ENCODE measurements at regions not wholly inside any gene's neighbourhood (a gene's known extent, or its start where the extent isn't known, plus 50 kb on each side); places are given as distances from the start of the nearest gene placed in this dataset.
"Not testable (repeated sequence)": the region's sequence is repeated elsewhere in the genome, so short reads cannot be mapped to it uniquely, and the experiment has no call there.

GRCh38 chr3:144566320-144566719 lies 594.7 kb downstream of the DIPK2A start:
- in situ Hi-C loops (cut with HindIII; ENCODE audit: low sequenced_read_pairs), result no loop called here

- in situ Hi-C loops (cut with HindIII; ENCODE audit: low sequenced_read_pairs), result no loop called here
Measured at GRCh38 chr3:144569651-144570050, 598.0 kb downstream of the DIPK2A start.

DNA sequence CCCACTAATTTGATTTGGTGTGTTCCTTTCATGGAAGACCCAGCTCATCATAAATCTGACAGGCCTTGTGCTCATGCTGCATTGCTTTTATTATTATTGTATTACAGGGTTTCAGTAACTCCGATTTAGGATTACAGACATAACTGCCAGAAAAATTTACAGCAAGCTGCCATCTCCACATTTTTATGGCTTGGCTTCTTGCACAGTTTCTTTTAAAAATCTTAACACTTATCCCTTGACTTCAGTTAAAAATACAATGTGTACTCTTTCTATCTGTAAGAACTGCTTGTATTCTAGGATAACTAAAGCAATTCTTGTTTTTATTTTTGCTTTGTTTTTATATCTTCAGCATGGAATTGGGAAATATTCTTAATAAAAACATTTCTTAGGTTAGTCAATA lies 612.2 kb downstream of the DIPK2A start:
- in situ Hi-C loops (cut with HindIII; ENCODE audit: low sequenced_read_pairs), result no loop called here

- in situ Hi-C loops (cut with HindIII; ENCODE audit: low sequenced_read_pairs), result no loop called here
Measured at GRCh38 chr3:144585408-144585807, 613.8 kb downstream of the DIPK2A start.

DNA sequence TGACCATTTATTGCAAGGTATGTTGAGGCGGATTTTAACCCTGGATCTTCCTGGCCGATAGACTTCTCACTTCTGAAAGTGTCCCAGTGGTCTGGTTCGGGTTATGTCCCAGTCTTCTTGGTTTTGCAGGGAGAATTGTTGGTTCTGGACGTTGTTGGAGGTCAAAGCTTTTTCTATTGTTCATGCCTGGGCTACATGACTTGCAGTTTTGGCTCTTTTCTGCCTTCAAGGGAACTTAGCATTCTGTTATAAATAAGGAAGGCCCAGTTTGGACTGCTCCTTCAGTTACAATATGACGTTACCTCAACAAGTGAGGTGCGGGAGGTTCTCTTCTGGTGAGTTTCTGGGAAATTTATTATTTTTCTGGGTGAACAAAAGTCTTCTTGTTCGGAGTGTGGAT lies 614.3 kb downstream of the DIPK2A start:
- in situ Hi-C loops (cut with HindIII; ENCODE audit: low sequenced_read_pairs), result no loop called here

- in situ Hi-C loops (cut with HindIII; ENCODE audit: low sequenced_read_pairs), result no loop called here
Measured at GRCh38 chr3:144586382-144586781, 614.8 kb downstream of the DIPK2A start.

- in situ Hi-C loops (cut with HindIII; ENCODE audit: low sequenced_read_pairs), result no loop called here
Measured at GRCh38 chr3:144590854-144591253, 619.2 kb downstream of the DIPK2A start.

DNA sequence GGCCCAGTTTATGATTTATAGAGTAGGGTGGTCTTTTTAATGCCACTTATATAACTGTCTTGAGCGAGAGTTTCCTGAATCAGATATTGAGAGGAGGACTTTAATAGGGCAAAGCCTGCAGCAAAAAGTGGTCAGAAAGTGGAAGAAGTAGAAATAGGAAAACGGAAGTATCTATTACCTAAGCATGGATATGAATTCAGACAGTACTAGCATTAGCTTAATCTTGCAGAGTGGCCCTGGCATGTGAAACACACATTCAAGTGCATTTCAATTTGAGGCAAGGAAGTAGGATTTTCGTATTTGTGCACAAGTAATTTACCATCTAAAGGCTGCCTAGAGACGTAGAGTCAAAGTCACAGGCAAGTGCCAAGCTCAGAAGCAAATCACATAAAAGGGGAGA lies 622.3 kb downstream of the DIPK2A start:
- in situ Hi-C loops (cut with HindIII; ENCODE audit: low sequenced_read_pairs), result no loop called here

GRCh38 chr3:144620236-144620635 lies 648.6 kb downstream of the DIPK2A start:
- in situ Hi-C loops (cut with HindIII; ENCODE audit: low sequenced_read_pairs), result not testable (repeated sequence)

GRCh38 chr3:144622845-144623244 lies 651.2 kb downstream of the DIPK2A start:
- in situ Hi-C loops (cut with HindIII; ENCODE audit: low sequenced_read_pairs), result no loop called here

GRCh38 chr3:144624656-144625055 lies 653.0 kb downstream of the DIPK2A start:
- in situ Hi-C loops (cut with HindIII; ENCODE audit: low sequenced_read_pairs), result no loop called here

- in situ Hi-C loops (cut with HindIII; ENCODE audit: low sequenced_read_pairs), result no loop called here
Measured at GRCh38 chr3:144626835-144627234, 655.2 kb downstream of the DIPK2A start.

DNA sequence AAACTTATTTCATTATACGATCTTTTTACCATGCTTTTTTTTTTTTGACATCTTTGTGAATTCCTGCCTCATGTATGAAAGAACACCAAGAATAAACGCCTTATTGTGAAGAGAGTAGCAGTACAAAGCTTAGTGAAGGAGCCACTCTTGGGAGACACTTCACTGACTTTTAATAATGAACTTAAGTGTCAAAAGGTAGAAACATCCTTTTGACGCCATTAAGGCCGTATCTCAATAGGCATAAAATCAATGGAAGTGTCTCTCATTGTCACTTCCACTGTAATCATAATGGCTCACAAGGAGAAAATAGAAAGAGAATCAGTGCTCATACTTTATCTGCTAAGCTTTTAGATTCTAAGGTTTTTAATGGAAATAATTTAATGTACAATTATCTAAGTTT lies 657.8 kb downstream of the DIPK2A start:
- in situ Hi-C loops (cut with HindIII; ENCODE audit: low sequenced_read_pairs), result no loop called here

DNA sequence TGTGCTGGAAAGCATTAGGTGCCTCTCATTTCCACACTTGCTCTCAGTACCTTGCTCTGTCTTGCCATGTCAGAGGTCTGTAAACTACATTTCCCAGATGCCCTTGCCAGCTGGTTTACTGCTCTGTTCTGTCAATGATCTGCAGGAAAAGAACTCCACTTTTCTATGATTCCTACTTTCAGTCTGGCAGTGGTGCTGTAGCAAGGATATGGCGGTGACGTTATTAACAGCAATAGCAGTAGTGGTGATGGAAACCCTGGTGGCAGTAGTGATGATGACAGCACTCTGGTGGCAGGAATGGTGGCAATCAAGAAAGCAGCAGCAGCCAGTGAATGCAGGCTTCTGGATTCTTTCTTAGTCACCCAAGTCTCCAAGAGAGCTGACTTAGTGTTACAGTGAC lies 665.2 kb downstream of the DIPK2A start:
- in situ Hi-C loops (cut with HindIII; ENCODE audit: low sequenced_read_pairs), result no loop called here

DNA sequence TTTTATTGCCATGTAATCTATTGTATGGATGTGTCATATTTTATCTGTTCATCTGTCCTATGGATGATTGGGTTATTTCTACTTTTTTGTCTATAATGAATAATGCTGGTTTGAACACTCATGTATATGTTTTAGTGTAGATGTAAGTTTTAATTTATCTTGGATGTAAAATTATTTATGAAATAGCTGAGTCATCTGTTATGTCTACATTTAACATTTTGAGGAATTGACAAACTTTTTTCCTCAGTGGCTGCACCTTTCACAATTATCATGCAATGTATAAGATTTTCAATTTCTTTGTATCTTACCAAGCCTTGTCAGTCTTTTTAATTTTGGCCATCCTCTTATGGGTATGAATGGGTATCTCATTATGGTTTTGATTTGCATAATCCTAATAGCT lies 666.4 kb downstream of the DIPK2A start:
- in situ Hi-C loops (cut with HindIII; ENCODE audit: low sequenced_read_pairs), result no loop called here

- in situ Hi-C loops (cut with HindIII; ENCODE audit: low sequenced_read_pairs), result no loop called here
Measured at GRCh38 chr3:144643771-144644198, 672.2 kb downstream of the DIPK2A start.

- in situ Hi-C loops (cut with HindIII; ENCODE audit: low sequenced_read_pairs), result no loop called here
Measured at GRCh38 chr3:144645300-144645699, 673.7 kb downstream of the DIPK2A start.

DNA sequence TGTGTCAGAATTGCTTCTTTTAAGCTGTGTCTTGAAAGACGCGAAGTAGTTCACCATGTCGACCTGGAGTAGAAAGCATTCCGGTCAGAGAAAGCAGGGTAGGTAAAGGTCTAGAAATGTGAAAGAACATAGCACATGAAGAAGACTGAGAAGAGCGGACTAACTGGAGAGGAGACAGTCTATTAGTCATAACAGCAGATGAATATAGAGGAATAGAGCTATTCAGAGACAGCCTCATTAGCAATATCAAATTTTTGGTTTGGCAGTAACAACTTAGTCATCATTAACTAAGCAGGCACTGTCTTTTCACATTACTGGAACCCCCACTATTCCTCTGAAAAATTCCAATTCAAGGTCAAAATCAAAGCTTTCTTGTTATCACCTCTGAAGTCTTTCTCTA lies 678.8 kb downstream of the DIPK2A start:
- in situ Hi-C loops (cut with HindIII; ENCODE audit: low sequenced_read_pairs), result no loop called here

DNA sequence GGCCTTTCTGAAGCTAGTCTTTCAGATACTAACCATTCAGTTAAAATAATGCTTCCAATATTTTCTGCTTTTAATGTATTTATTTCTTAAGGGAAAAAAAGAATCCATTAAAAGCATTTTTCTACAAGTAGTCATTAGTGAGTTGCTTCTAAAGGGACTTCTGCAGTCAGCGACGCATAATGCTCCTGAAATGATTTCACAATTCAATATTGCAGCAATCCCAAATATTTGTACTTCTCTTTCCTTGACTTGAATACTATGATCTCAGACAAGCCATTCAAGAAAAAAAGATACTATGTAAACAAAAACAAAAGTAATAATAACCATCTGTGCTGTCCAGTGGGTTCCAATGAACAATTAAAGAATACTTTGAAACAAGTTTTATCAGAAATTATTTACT lies 681.0 kb downstream of the DIPK2A start:
- in situ Hi-C loops (cut with HindIII; ENCODE audit: low sequenced_read_pairs), result no loop called here

DNA sequence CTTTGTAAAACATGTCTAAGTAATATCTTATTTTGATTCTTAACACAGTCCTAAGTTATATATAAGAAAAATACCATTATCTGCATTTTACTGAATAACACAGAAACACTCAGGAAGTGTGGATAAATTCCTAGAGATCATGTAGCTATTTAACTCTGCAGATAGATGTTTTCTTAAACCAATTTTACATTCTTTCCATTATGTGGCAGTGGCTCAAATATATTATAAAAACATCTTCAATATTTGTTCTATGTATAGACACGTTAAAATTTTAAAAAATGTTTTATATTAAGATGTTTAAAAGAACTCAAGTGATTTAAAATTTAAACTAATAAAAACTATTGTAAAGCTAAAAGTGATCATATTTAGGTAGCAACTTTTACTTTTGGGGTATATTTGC lies 683.8 kb downstream of the DIPK2A start:
- in situ Hi-C loops (cut with HindIII; ENCODE audit: low sequenced_read_pairs), result no loop called here

- in situ Hi-C loops (cut with HindIII; ENCODE audit: low sequenced_read_pairs), result no loop called here
Measured at GRCh38 chr3:144660186-144660585, 688.6 kb downstream of the DIPK2A start.

GRCh38 chr3:144662729-144663128 lies 691.1 kb downstream of the DIPK2A start:
- in situ Hi-C loops (cut with HindIII; ENCODE audit: low sequenced_read_pairs), result no loop called here

- in situ Hi-C loops (cut with HindIII; ENCODE audit: low sequenced_read_pairs), result no loop called here
Measured at GRCh38 chr3:144663456-144664436, 692.1 kb downstream of the DIPK2A start.
